HCT116 (cell line): ENCODE measurements at regions not wholly inside any gene's neighbourhood (a gene's known extent, or its start where the extent isn't known, plus 50 kb on each side); places are given as distances from the start of the nearest gene placed in this dataset.

ENCODE experiments used
- ATAC-seq: fragments of 200-7000 bp; cut with Tn5 transposase; 2 replicates; pipeline ENCODE4 v1.9.1; 2020; ENCODE audit warnings: mild to moderate bottlenecking, moderate library complexity
- BruUV-seq: library from RNA; stranded (reverse); fragments of 400-500 nt; replicated peaks from 2 replicates; lab custom pipeline; 2021; lab: Mats Ljungman, UMichigan
- CTCF ChIA-PET: fragments of 300-600 bp; sonication (Branson Sonifier 250); formaldehyde crosslinking; loops from one replicate; lab custom pipeline; 2021; ENCODE audit warnings: antibody characterized with exemption; lab: Charles Lee
- POLR2A ChIA-PET: fragments of 300-600, 350-600 bp; sonication (Branson Sonifier 250); formaldehyde crosslinking; loops from one replicate; lab custom pipeline; 2021; ENCODE audit warnings: antibody characterized with exemption; lab: Charles Lee
- RAD21 ChIA-PET, 2 experiments: fragments of 300-600 bp; sonication (Branson Sonifier 250); formaldehyde crosslinking; loops; one replicate each; lab custom pipeline; 2023; ENCODE audit warnings: low total read pairs in 2 of 2; ENCODE audit not compliant: uncharacterized antibody in 2 of 2, unreplicated experiment in 2 of 2, low non-redundant PET in 1 of 2; lab: Charles Lee
- DNase-seq: peaks from one replicate; pipeline ENCODE4 v3.0.0-alpha.2; 2010; ENCODE audit warnings: low read depth, low spot score
- H2AFZ ChIP-seq: fragments of 200-600 bp; shearing (Covaris generic), sonication (generic); 2 replicates; pipeline ENCODE4 v1.6.1; 2017; ENCODE audit warnings: low read depth, mixed run types, mixed read lengths, antibody characterized with exemption, low read length; ENCODE audit not compliant: poor library complexity, severe bottlenecking
- H3K27ac ChIP-seq: 2 replicates; pipeline ENCODE4 v1.5.1; 2012; ENCODE audit warnings: low read depth, low read length
- H3K27me3 ChIP-seq: fragments of 200-600 bp; sonication (generic); 2 replicates; pipeline ENCODE4 v1.6.1; 2016; ENCODE audit warnings: mixed run types, low read length, mixed read lengths; ENCODE audit not compliant: insufficient read depth
- H3K36me3 ChIP-seq, 2 experiments: fragments of 200-500 bp in 1 of 2; fragments of 200-600 bp in 1 of 2; sonication (Bioruptor generic) in 1 of 2; sonication (generic) in 1 of 2; 2 replicates each; pipeline versions ENCODE4 v1.5.1 to v1.6.1; 2014 to 2016; ENCODE audit warnings: low read length in 2 of 2, inconsistent platforms in 1 of 2, mixed read lengths in 1 of 2, mixed run types in 1 of 2; ENCODE audit not compliant: insufficient read depth in 2 of 2, control insufficient read depth in 1 of 2
- H3K4me1 ChIP-seq, 2 experiments: fragments of 200-600 bp in 1 of 2; sonication (generic) in 1 of 2; 2 replicates each; pipeline versions ENCODE4 v1.5.1 to v1.6.1; 2012 to 2017; ENCODE audit warnings: low read length in 2 of 2, inconsistent platforms in 1 of 2, mild to moderate bottlenecking in 1 of 2, mixed read lengths in 1 of 2, mixed run types in 1 of 2, moderate library complexity in 1 of 2; ENCODE audit not compliant: insufficient read depth in 2 of 2, control insufficient read depth in 1 of 2
- H3K4me2 ChIP-seq: fragments of 200-600 bp; sonication (generic); 2 replicates; pipeline ENCODE4 v1.6.1; 2017; ENCODE audit warnings: mixed run types, low read length, mixed read lengths
- H3K4me3 ChIP-seq, 2 experiments: fragments of 200-600 bp in 1 of 2; sonication (generic) in 1 of 2; replicated peaks in 1 of 2; 2 replicates each; pipeline ENCODE4 v1.5.1; 2011 to 2016; ENCODE audit warnings: low read length in 2 of 2, control low read depth in 1 of 2, low read depth in 1 of 2, mild to moderate bottlenecking in 1 of 2, mixed read lengths in 1 of 2, mixed run types in 1 of 2
- H3K79me2 ChIP-seq: fragments of 200-600 bp; sonication (generic); 2 replicates; pipeline ENCODE4 v1.6.1; 2017; ENCODE audit warnings: mild to moderate bottlenecking, mixed run types, low read length, moderate library complexity, mixed read lengths; ENCODE audit not compliant: insufficient read depth
- H3K9ac ChIP-seq: fragments of 200-600 bp; sonication (generic); 2 replicates; pipeline ENCODE4 v1.6.1; 2016; ENCODE audit warnings: low read length, mixed read lengths
- H3K9me2 ChIP-seq: fragments of 200-600 bp; sonication (generic), shearing (Covaris generic); 2 replicates; pipeline ENCODE4 v1.6.1; 2017; ENCODE audit warnings: mixed run types, mild to moderate bottlenecking, moderate library complexity; ENCODE audit not compliant: insufficient read depth
- H3K9me3 ChIP-seq, 2 experiments: fragments of 200-500 bp in 1 of 2; fragments of 200-600 bp in 1 of 2; sonication (Bioruptor generic) in 1 of 2; sonication (generic) in 1 of 2; 2 replicates each; pipeline ENCODE4 v1.6.1; 2014 to 2017; ENCODE audit warnings: low read length in 2 of 2, mixed read lengths in 2 of 2, inconsistent platforms in 1 of 2, low read depth in 1 of 2, mild to moderate bottlenecking in 1 of 2, mixed run types in 1 of 2, moderate library complexity in 1 of 2; ENCODE audit not compliant: control insufficient read depth in 1 of 2, insufficient read depth in 1 of 2
- H4K20me1 ChIP-seq: fragments of 200-600 bp; sonication (generic), shearing (Covaris generic); 2 replicates; pipeline ENCODE4 v1.6.1; 2017; ENCODE audit warnings: mixed run types, mild to moderate bottlenecking, moderate library complexity; ENCODE audit not compliant: insufficient read depth
- CBX3 ChIP-seq: IDR thresholded peaks from 2 replicates; pipeline ENCODE4 v1.6.1; 2012; ENCODE audit warnings: low read depth
- CEBPB ChIP-seq: IDR thresholded peaks from 2 replicates; pipeline ENCODE4 v1.6.1; 2012; ENCODE audit warnings: low read depth
- EGR1 ChIP-seq: IDR thresholded peaks from 2 replicates; pipeline ENCODE4 v1.6.1; 2012; ENCODE audit warnings: low read depth
- EZH2 ChIP-seq: fragments of 200-600 bp; sonication (generic); IDR thresholded peaks from 2 replicates; pipeline ENCODE4 v1.6.1; 2017; ENCODE audit warnings: antibody characterized with exemption, mixed run types
- FOSL1 ChIP-seq: IDR thresholded peaks from 2 replicates; pipeline ENCODE4 v1.6.1; 2012; ENCODE audit warnings: low read depth
- JUND ChIP-seq: IDR thresholded peaks from 2 replicates; pipeline ENCODE4 v1.6.1; 2012
- POLR2A ChIP-seq: IDR thresholded peaks from 2 replicates; pipeline ENCODE4 v1.7.0; 2011; ENCODE audit warnings: borderline replicate concordance; ENCODE audit not compliant: insufficient read depth, insufficient read length; ENCODE audit errors: extremely low read depth
- POLR2AphosphoS5 ChIP-seq: IDR thresholded peaks from 2 replicates; pipeline ENCODE4 v1.6.1; 2011; ENCODE audit warnings: mild to moderate bottlenecking, low read depth, low read length, moderate library complexity
- RAD21 ChIP-seq: IDR thresholded peaks from 2 replicates; pipeline ENCODE4 v1.6.1; 2012; ENCODE audit warnings: low read depth, mild to moderate bottlenecking
- SIN3A ChIP-seq: IDR thresholded peaks from 2 replicates; pipeline ENCODE4 v1.6.1; 2012; ENCODE audit warnings: low read depth
- ZFX ChIP-seq: fragments of 450-650 bp; IDR thresholded peaks from 2 replicates; pipeline ENCODE4 v1.6.1; 2017
- intact Hi-C: fragments of 100-400 bp; cut with micrococcal nuclease; formaldehyde crosslinking; loops from 2 replicates; pipeline ENCODE4 v1.10.0; 2022
- TF ChIP-seq, protein P1 (sequence below): IDR thresholded peaks from 2 replicates; pipeline ENCODE4 v1.6.1; 2012; ENCODE audit warnings: low read depth
- TF ChIP-seq, protein P2 (sequence below): IDR thresholded peaks from 2 replicates; pipeline ENCODE4 v1.6.1; 2012
- TF ChIP-seq, protein P3 (sequence below): IDR thresholded peaks from 2 replicates; pipeline ENCODE4 v1.6.1; 2012
- TF ChIP-seq, protein P4 (sequence below): IDR thresholded peaks from 2 replicates; pipeline ENCODE4 v1.6.1; 2011; ENCODE audit warnings: mild to moderate bottlenecking, low read length, moderate library complexity; ENCODE audit not compliant: insufficient replicate concordance; ENCODE audit errors: extremely low read depth

DNA sequence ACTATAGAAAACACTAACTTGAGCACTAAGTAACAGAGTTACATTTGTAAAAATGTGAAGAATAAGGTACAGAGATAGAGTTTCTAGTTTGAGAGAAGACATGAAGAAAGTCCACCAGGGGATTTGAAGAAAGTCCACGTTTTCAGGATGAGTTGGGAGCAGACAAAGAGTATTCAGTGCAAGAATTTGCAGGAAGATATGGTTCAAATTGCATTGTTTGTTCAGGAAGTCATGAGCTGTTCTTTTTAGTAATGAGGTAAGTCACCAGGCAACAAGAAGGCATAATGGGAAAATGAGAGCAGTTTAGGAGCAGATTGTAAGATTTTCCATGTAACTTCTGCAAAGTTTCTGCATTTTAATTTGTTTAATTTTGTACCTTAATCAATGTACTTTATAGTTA, 618.0 kb downstream of the DACH1 start:
- POLR2A ChIA-PET: no interaction called here
- Histone ChIP-seq H3K4me3 (no peak overlapping the region), H2AFZ (no peak overlapping the region), H3K27me3 (no peaks in the 10 kb centered on the region), H3K9me3 (no peaks in the 10 kb centered on the region; a peak in 1 of 4 replicates), H3K36me3 (no peaks in the 10 kb centered on the region), H3K4me2 (no peak overlapping the region), H3K4me1 (no peaks in the 10 kb centered on the region), H3K9me2 (no peaks in the 10 kb centered on the region)
- intact Hi-C loops: no loop called here
- no TSS peak for BruUV-seq
- no peak for DNase-seq
- ATAC-seq: no peak
- no peak for TF ChIP-seq SIN3A
- TF ChIP-seq POLR2A: no peak
- no peak for TF ChIP-seq EGR1
- TF ChIP-seq RAD21: no peak
- no peak for TF ChIP-seq CEBPB
- TF ChIP-seq, protein P1, sequence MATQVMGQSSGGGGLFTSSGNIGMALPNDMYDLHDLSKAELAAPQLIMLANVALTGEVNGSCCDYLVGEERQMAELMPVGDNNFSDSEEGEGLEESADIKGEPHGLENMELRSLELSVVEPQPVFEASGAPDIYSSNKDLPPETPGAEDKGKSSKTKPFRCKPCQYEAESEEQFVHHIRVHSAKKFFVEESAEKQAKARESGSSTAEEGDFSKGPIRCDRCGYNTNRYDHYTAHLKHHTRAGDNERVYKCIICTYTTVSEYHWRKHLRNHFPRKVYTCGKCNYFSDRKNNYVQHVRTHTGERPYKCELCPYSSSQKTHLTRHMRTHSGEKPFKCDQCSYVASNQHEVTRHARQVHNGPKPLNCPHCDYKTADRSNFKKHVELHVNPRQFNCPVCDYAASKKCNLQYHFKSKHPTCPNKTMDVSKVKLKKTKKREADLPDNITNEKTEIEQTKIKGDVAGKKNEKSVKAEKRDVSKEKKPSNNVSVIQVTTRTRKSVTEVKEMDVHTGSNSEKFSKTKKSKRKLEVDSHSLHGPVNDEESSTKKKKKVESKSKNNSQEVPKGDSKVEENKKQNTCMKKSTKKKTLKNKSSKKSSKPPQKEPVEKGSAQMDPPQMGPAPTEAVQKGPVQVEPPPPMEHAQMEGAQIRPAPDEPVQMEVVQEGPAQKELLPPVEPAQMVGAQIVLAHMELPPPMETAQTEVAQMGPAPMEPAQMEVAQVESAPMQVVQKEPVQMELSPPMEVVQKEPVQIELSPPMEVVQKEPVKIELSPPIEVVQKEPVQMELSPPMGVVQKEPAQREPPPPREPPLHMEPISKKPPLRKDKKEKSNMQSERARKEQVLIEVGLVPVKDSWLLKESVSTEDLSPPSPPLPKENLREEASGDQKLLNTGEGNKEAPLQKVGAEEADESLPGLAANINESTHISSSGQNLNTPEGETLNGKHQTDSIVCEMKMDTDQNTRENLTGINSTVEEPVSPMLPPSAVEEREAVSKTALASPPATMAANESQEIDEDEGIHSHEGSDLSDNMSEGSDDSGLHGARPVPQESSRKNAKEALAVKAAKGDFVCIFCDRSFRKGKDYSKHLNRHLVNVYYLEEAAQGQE: no peak
- TF ChIP-seq, protein P2, sequence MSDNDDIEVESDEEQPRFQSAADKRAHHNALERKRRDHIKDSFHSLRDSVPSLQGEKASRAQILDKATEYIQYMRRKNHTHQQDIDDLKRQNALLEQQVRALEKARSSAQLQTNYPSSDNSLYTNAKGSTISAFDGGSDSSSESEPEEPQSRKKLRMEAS: no peak
- no peak for TF ChIP-seq FOSL1
- TF ChIP-seq, protein P3, sequence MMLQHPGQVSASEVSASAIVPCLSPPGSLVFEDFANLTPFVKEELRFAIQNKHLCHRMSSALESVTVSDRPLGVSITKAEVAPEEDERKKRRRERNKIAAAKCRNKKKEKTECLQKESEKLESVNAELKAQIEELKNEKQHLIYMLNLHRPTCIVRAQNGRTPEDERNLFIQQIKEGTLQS: no peak
- no peak for TF ChIP-seq EZH2
- no peak for TF ChIP-seq POLR2AphosphoS5
- TF ChIP-seq, protein P4, sequence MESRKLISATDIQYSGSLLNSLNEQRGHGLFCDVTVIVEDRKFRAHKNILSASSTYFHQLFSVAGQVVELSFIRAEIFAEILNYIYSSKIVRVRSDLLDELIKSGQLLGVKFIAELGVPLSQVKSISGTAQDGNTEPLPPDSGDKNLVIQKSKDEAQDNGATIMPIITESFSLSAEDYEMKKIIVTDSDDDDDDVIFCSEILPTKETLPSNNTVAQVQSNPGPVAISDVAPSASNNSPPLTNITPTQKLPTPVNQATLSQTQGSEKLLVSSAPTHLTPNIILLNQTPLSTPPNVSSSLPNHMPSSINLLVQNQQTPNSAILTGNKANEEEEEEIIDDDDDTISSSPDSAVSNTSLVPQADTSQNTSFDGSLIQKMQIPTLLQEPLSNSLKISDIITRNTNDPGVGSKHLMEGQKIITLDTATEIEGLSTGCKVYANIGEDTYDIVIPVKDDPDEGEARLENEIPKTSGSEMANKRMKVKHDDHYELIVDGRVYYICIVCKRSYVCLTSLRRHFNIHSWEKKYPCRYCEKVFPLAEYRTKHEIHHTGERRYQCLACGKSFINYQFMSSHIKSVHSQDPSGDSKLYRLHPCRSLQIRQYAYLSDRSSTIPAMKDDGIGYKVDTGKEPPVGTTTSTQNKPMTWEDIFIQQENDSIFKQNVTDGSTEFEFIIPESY: no peak
- no peak for TF ChIP-seq CBX3
- TF ChIP-seq JUND: no peak
- no peak for TF ChIP-seq ZFX
- TF ChIP-seq, all 23 proteins: peak for 0
- H3K9ac ChIP-seq: no peak overlapping the region
- H4K20me1 ChIP-seq: no peaks in the 10 kb centered on the region
- H3K27ac ChIP-seq: no peak overlapping the region
- RAD21 ChIA-PET: no interaction called here
- H3K79me2 ChIP-seq: no peaks in the 10 kb centered on the region
- CTCF ChIA-PET: no interaction called here
